HG02610 (cell line): ENCODE measurements at regions not wholly inside any gene's neighbourhood (a gene's known extent, or its start where the extent isn't known, plus 50 kb on each side); places are given as distances from the start of the nearest gene placed in this dataset.
"Not testable (repeated sequence)": the region's sequence is repeated elsewhere in the genome, so short reads cannot be mapped to it uniquely, and the experiment has no call there.

Experiments
- ATAC-seq: cut with Tn5 transposase; IDR thresholded peaks from one replicate; pipeline ENCODE4 v1.9.1; 2021; ENCODE audit warnings: mild to moderate bottlenecking, moderate library complexity; ENCODE audit not compliant: unreplicated experiment

- ATAC-seq = no peak
These were observed 550.8 kb upstream of the CHAC2 start for GRCh38 chr2:53216805-53217204.

- no peak for ATAC-seq
These were observed 555.0 kb upstream of the CHAC2 start for GRCh38 chr2:53212576-53212975.

- no peak for ATAC-seq
These were observed 556.3 kb upstream of the CHAC2 start for GRCh38 chr2:53211201-53211774.

GRCh38 chr2:53210538-53210937, 557.1 kb upstream of the CHAC2 start:
- no peak for ATAC-seq

GRCh38 chr2:53209679-53210458, 557.7 kb upstream of the CHAC2 start:
- ATAC-seq = no peak

- no peak for ATAC-seq
These were observed 558.8 kb upstream of the CHAC2 start for GRCh38 chr2:53208815-53209214.

- not testable (repeated sequence) for ATAC-seq
These were observed 561.4 kb upstream of the CHAC2 start for GRCh38 chr2:53206226-53206625.

GRCh38 chr2:53202063-53202462, 565.5 kb upstream of the CHAC2 start:
- no peak for ATAC-seq

- no peak for ATAC-seq
These were observed 567.5 kb upstream of the CHAC2 start for GRCh38 chr2:53200072-53200471.

GRCh38 chr2:53188851-53189510, 578.6 kb upstream of the CHAC2 start:
- ATAC-seq = no peak

- no peak for ATAC-seq
These were observed 584.0 kb upstream of the CHAC2 start for GRCh38 chr2:53183581-53183980.

- ATAC-seq = no peak
These were observed 585.0 kb upstream of the CHAC2 start for GRCh38 chr2:53182601-53183000.

GRCh38 chr2:53181759-53182158, 585.8 kb upstream of the CHAC2 start:
- ATAC-seq = no peak

- ATAC-seq = no peak
These were observed 590.3 kb upstream of the CHAC2 start for GRCh38 chr2:53177327-53177726.

GRCh38 chr2:53174539-53174938, 593.1 kb upstream of the CHAC2 start:
- no peak for ATAC-seq

GRCh38 chr2:53173698-53174455, 593.7 kb upstream of the CHAC2 start:
- no peak for ATAC-seq

GRCh38 chr2:53173091-53173490, 594.5 kb upstream of the CHAC2 start:
- ATAC-seq = no peak

- no peak for ATAC-seq
These were observed 597.1 kb upstream of the CHAC2 start for GRCh38 chr2:53170466-53170865.

- no peak for ATAC-seq
These were observed 600.4 kb upstream of the CHAC2 start for GRCh38 chr2:53167227-53167626.

- no peak for ATAC-seq
These were observed 617.5 kb upstream of the CHAC2 start for GRCh38 chr2:53150146-53150545.

GRCh38 chr2:53148221-53148620, 619.4 kb upstream of the CHAC2 start:
- ATAC-seq = no peak
